ENCODE measurements at regions not wholly inside any gene's neighbourhood (a gene's known extent, or its start where the extent isn't known, plus 50 kb on each side); places are given as distances from the start of the nearest gene placed in this dataset.

DNA sequence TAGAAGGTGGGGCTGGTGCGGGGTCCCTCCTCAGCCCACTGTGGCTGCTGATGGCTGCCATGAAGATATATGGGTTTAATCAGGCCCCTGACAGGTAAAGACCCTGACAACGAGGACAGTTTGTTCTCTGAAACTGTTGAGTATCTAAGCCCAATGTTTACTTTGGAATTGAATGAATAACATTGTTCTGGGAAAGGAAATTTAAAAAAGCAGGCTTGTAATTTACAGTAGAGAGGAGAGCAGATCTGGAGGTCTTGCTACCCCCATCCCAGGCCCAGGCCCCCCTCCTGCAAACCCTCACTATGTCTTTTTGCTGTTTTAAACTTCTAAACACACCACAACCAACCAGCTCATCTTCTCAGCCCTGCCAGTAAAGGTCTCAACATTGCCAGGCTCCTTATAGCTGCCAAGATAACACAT is 171.3 kb downstream of the CDC5L start:
- TF ChIP-seq, protein P1, sequence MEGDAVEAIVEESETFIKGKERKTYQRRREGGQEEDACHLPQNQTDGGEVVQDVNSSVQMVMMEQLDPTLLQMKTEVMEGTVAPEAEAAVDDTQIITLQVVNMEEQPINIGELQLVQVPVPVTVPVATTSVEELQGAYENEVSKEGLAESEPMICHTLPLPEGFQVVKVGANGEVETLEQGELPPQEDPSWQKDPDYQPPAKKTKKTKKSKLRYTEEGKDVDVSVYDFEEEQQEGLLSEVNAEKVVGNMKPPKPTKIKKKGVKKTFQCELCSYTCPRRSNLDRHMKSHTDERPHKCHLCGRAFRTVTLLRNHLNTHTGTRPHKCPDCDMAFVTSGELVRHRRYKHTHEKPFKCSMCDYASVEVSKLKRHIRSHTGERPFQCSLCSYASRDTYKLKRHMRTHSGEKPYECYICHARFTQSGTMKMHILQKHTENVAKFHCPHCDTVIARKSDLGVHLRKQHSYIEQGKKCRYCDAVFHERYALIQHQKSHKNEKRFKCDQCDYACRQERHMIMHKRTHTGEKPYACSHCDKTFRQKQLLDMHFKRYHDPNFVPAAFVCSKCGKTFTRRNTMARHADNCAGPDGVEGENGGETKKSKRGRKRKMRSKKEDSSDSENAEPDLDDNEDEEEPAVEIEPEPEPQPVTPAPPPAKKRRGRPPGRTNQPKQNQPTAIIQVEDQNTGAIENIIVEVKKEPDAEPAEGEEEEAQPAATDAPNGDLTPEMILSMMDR (IDR thresholded peaks at IDR 0.05) = no peak
- TF ChIP-seq POLR2A (IDR thresholded peaks at IDR 0.05) = no peak
